Esophagus muscularis mucosa (tissue), 4 donors: ENCODE measurements at regions not wholly inside any gene's neighbourhood (a gene's known extent, or its start where the extent isn't known, plus 50 kb on each side); places are given as distances from the start of the nearest gene placed in this dataset.

Experiments
- DNase-seq: peaks from one replicate; pipeline ENCODE4 v3.0.0-alpha.2; 2017; ENCODE audit errors: extremely low spot score
- H3K27ac ChIP-seq, 4 donors: fragments of 200-600 bp; sonication (generic); replicated peaks in 1 of 4; 1 replicate in 3 of 4; 2 replicates in 1 of 4; pipeline ENCODE4 v1.5.1; 2016 to 2019; ENCODE audit warnings: mild to moderate bottlenecking in 1 of 4
- H3K27me3 ChIP-seq, 4 donors: fragments of 200-600 bp; sonication (generic); one replicate each; pipeline versions ENCODE4 v1.5.1 to v1.6.0; 2016 to 2019
- H3K36me3 ChIP-seq, 4 donors: fragments of 200-600 bp; sonication (generic); one replicate each; pipeline ENCODE4 v1.5.1; 2016 to 2019
- H3K4me1 ChIP-seq, 4 donors: fragments of 200-600 bp; sonication (generic); one replicate each; pipeline ENCODE4 v1.5.1; 2016 to 2019
- H3K4me3 ChIP-seq, 4 donors: fragments of 200-600 bp; sonication (generic); 1 replicate in 2 of 4; 2 replicates in 2 of 4; pipeline ENCODE4 v1.5.1; 2016 to 2019; ENCODE audit warnings: mild to moderate bottlenecking in 4 of 4, moderate library complexity in 1 of 4
- H3K9me3 ChIP-seq, 4 donors: fragments of 200-600 bp; sonication (generic); 1 replicate in 3 of 4; 2 replicates in 1 of 4; pipeline ENCODE4 v1.5.1; 2016 to 2019
- EP300 ChIP-seq: sonication (generic); formaldehyde crosslinking; IDR thresholded peaks from one replicate; pipeline ENCODE4 v1.6.1; 2017; ENCODE audit warnings: antibody characterized with exemption
- POLR2A ChIP-seq: fragments of 450-650 bp; IDR thresholded peaks from one replicate; pipeline ENCODE4 v1.6.1; 2017; ENCODE audit warnings: antibody characterized with exemption, moderate library complexity, mild to moderate bottlenecking, low read depth
- POLR2AphosphoS5 ChIP-seq, 2 donors: sonication (generic); formaldehyde crosslinking; IDR thresholded peaks; one replicate each; pipeline ENCODE4 v1.6.1; 2017; ENCODE audit warnings: antibody characterized with exemption in 2 of 2
- WGBS: methylation state at CpG from one replicate; pipeline ENCODE4 v1.1.5; 2018; 5-methylcytosine and 5-hydroxymethylcytosine counted together
- intact Hi-C: fragments of 100-400 bp; cut with DNase I; formaldehyde crosslinking; loops from one replicate; pipeline ENCODE4 v1.15.1; 2023
- TF ChIP-seq, protein P1 (sequence below), 3 experiments: fragments of 200-600 bp in 2 of 3; fragments of 450-650 bp in 1 of 3; sonication (generic) in 2 of 3; IDR thresholded peaks; one replicate each; pipeline ENCODE4 v1.5.1; 2017 to 2019; ENCODE audit warnings: antibody characterized with exemption in 3 of 3, mild to moderate bottlenecking in 2 of 3, moderate library complexity in 1 of 3

DNA sequence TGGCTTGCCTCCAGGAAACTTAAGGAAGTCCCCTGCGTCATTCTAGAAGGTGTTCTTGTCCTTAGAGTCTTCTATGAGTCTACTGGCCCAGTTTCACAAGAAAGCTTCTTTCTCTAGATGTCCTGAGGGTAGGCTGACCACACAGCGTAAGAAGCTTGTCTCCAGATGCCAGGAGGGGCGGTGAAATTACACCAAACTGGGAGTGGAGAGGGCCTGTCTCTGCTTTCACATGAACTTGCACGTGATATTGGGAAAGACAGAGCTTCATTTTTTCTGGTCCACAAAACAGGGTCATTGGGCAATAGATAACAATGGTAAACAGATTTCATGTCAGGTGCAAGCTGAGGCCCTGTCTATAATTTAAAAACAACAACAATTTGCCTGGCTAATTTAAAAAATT is 85.7 kb upstream of the TBX3 start:
- Histone ChIP-seq H3K9me3 (no peaks in the 10 kb centered on the region), H3K27ac (no peak overlapping the region), H3K27me3 (no peaks in the 10 kb centered on the region), H3K4me3 (no peak overlapping the region), H3K4me1 (no peaks in the 10 kb centered on the region), H3K36me3 (no peaks in the 10 kb centered on the region)
- WGBS: 94% methylated on average over 4 of the region's 4 CpGs
- TF ChIP-seq, protein P1, sequence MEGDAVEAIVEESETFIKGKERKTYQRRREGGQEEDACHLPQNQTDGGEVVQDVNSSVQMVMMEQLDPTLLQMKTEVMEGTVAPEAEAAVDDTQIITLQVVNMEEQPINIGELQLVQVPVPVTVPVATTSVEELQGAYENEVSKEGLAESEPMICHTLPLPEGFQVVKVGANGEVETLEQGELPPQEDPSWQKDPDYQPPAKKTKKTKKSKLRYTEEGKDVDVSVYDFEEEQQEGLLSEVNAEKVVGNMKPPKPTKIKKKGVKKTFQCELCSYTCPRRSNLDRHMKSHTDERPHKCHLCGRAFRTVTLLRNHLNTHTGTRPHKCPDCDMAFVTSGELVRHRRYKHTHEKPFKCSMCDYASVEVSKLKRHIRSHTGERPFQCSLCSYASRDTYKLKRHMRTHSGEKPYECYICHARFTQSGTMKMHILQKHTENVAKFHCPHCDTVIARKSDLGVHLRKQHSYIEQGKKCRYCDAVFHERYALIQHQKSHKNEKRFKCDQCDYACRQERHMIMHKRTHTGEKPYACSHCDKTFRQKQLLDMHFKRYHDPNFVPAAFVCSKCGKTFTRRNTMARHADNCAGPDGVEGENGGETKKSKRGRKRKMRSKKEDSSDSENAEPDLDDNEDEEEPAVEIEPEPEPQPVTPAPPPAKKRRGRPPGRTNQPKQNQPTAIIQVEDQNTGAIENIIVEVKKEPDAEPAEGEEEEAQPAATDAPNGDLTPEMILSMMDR (IDR thresholded peaks at IDR 0.05): no peak
- TF ChIP-seq POLR2A (no peak), EP300 (no peak), POLR2AphosphoS5 (IDR thresholded peaks at IDR 0.05) (no peak)
- intact Hi-C loops: no loop called here
- no peak for DNase-seq

GRCh38 chr12:114767906-114768722 is 84.1 kb upstream of the TBX3 start:
- no peak overlapping the region for H3K27ac ChIP-seq
- no peaks in the 10 kb centered on the region for H3K27me3 ChIP-seq
- no peak overlapping the region for H3K4me3 ChIP-seq
- no peaks in the 10 kb centered on the region for H3K36me3 ChIP-seq
- intact Hi-C loops: no loop called here
- no peak for TF ChIP-seq POLR2A
- TF ChIP-seq, protein P1 (IDR thresholded peaks at IDR 0.05): no peak
- no peak for TF ChIP-seq POLR2AphosphoS5 (IDR thresholded peaks at IDR 0.05)
- no peak for TF ChIP-seq EP300
- peaks cover 0 to under 1% (median 0%) of the 10 kb centered on the region in 4 donors for H3K4me1 ChIP-seq
- 79% methylated on average over 14 of the region's 14 CpGs for WGBS
- no peaks in the 10 kb centered on the region for H3K9me3 ChIP-seq
- no peak for DNase-seq

- WGBS: 78% methylated on average over 19 of the region's 19 CpGs
- H3K27me3 ChIP-seq: no peaks in the 10 kb centered on the region
- peaks cover 0 to 10% (median 7%) of the 10 kb centered on the region in 4 donors for H3K4me1 ChIP-seq
- H3K9me3 ChIP-seq: no peaks in the 10 kb centered on the region
- no peak for DNase-seq
- TF ChIP-seq POLR2AphosphoS5 (IDR thresholded peaks at IDR 0.05): no peak
- no peak for TF ChIP-seq EP300
- TF ChIP-seq POLR2A: no peak
- TF ChIP-seq, protein P1 (IDR thresholded peaks at IDR 0.05): no peak
- no peak overlapping the region for H3K4me3 ChIP-seq
- H3K27ac ChIP-seq: no peak overlapping the region
- no peaks in the 10 kb centered on the region for H3K36me3 ChIP-seq
- intact Hi-C loops: no loop called here
These were observed 83.2 kb upstream of the TBX3 start for GRCh38 chr12:114767084-114767760.

GRCh38 chr12:114765960-114766691 is 82.2 kb upstream of the TBX3 start:
- DNase-seq: no peak
- Histone ChIP-seq H3K36me3 (no peaks in the 10 kb centered on the region), H3K27ac (no peak overlapping the region), H3K27me3 (no peaks in the 10 kb centered on the region), H3K4me1 (peaks cover 0 to 11% (median 9%) of the 10 kb centered on the region in 4 donors), H3K4me3 (no peak overlapping the region), H3K9me3 (no peaks in the 10 kb centered on the region)
- 88% methylated on average over 11 of the region's 11 CpGs for WGBS
- intact Hi-C loops: no loop called here
- TF ChIP-seq, protein P1 (IDR thresholded peaks at IDR 0.05): no peak
- TF ChIP-seq EP300: no peak
